ENCODE measurements at regions not wholly inside any gene's neighbourhood (a gene's known extent, or its start where the extent isn't known, plus 50 kb on each side); places are given as distances from the start of the nearest gene placed in this dataset.

DNA sequence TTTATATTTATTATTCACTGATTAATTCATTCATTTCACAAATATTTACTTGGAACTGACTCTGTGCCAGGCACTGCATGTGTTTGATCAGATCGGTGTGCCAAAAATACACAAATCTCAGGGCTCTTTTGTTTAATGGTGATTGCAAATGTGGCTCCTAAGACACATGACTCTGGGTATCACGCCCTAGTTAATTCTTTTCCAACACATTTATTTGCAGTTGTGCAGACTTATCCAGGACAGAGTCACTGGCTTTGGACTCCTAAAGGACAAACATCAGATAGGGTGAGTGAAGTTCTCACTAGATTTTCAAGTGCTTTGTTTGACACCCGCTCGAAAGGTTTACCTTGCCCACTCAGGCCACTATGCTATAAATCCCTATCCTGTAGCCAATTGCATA, 335.5 kb downstream of the BARHL2 start:
- peaks cover 0 to 3% of the 10 kb centered on the region in 2 experiments; a peak in 1 of 5 replicates for H3K9me3 Mint-ChIP-seq
- H4K5ac ChIP-seq (ENCODE audit: insufficient read length, low read depth, low read length), result no peak overlapping the region
- no peak for DNase-seq
- no peak overlapping the region for H4K8ac ChIP-seq (replicated peaks; ENCODE audit: insufficient read length, low read depth, low read length)
- no peak overlapping the region for H2AK5ac ChIP-seq (ENCODE audit: insufficient read length, low read length)
- no peak overlapping the region for H3K14ac ChIP-seq (ENCODE audit: insufficient read depth, low read length)
- no peak overlapping the region for H2BK15ac ChIP-seq (ENCODE audit: low read depth, low read length)
- no peak overlapping the region for H3K4me2 ChIP-seq (ENCODE audit: insufficient read depth, insufficient read length, low read length)
- no peaks in the 10 kb centered on the region for H3K4me1 Mint-ChIP-seq
- H3K36me3 Mint-ChIP-seq (ENCODE audit: insufficient read depth in 1 of 3, low read depth in 3 of 3), result no peaks in the 10 kb centered on the region
- no peaks in the 10 kb centered on the region for H3K9me3 ChIP-seq (ENCODE audit: control insufficient read depth, low read depth, low read length)
- no peaks in the 10 kb centered on the region for H3K23me2 ChIP-seq (ENCODE audit: insufficient read length, low read depth, low read length, poor library complexity, severe bottlenecking)
- H2BK120ac ChIP-seq (ENCODE audit: low read depth, low read length, poor library complexity, severe bottlenecking), result no peak overlapping the region
- H4K91ac ChIP-seq (ENCODE audit: insufficient read length, low read depth, low read length), result no peak overlapping the region
- WGBS (ENCODE audit: extremely low coverage, insufficient read length, low lambda C conversion rate), result no CpG with 5 or more reads among the region's 4 CpGs
- H3T11ph ChIP-seq (ENCODE audit: low read length), result no peak overlapping the region
- H3K27ac Mint-ChIP-seq, result no peak overlapping the region
- H2AFZ ChIP-seq (ENCODE audit: low read length), result no peak overlapping the region
- H2BK5ac ChIP-seq (ENCODE audit: insufficient read length, low read length), result no peak overlapping the region
- H3K4me1 ChIP-seq (ENCODE audit: insufficient read depth, low read length), result no peaks in the 10 kb centered on the region
- H3K4me3 Mint-ChIP-seq, result no peak overlapping the region
- H2BK12ac ChIP-seq (ENCODE audit: insufficient read length, low read depth, low read length), result no peak overlapping the region
- H3K9ac ChIP-seq (ENCODE audit: extremely low read depth, insufficient read length, low read length), result no peak overlapping the region
- no peak overlapping the region for H3K23ac ChIP-seq (ENCODE audit: insufficient read length, low read depth, low read length)
- no peak overlapping the region for H3K4ac ChIP-seq (ENCODE audit: low read depth, low read length)
- no peak overlapping the region for H3K18ac ChIP-seq (ENCODE audit: insufficient read length, low read depth, low read length)
- no peak overlapping the region for H3K56ac ChIP-seq (ENCODE audit: insufficient read length, low read depth, low read length)
- no peaks in the 10 kb centered on the region for H3K79me1 ChIP-seq (ENCODE audit: insufficient read depth, low read depth, low read length, poor library complexity, severe bottlenecking)
- no peaks in the 10 kb centered on the region for H3K27me3 ChIP-seq (ENCODE audit: insufficient read depth, low read length)
- no peaks in the 10 kb centered on the region for H4K20me1 ChIP-seq (ENCODE audit: control insufficient read depth, insufficient read depth, insufficient read length)
- H3K79me2 ChIP-seq (ENCODE audit: insufficient read depth, low read length), result no peaks in the 10 kb centered on the region
- H3K27me3 Mint-ChIP-seq (ENCODE audit: low read depth), result no peaks in the 10 kb centered on the region
- no peak overlapping the region for H2BK20ac ChIP-seq (ENCODE audit: low read depth, low read length, poor library complexity, severe bottlenecking)
- TF ChIP-seq CTCF (conservative IDR thresholded peaks at IDR 0.05), result no peak
- H3K27ac ChIP-seq (ENCODE audit: insufficient read length, low read depth, low read length), result no peak overlapping the region
